IMR-90 (cell line): ENCODE measurements at regions not wholly inside any gene's neighbourhood (a gene's known extent, or its start where the extent isn't known, plus 50 kb on each side); places are given as distances from the start of the nearest gene placed in this dataset.
A peak's percentile ranks its signal among the peaks of the same experiment; 100 is the strongest.

ENCODE experiments used
- ATAC-seq: fragments of 200-7000 bp; cut with Tn5 transposase; 2 replicates; pipeline ENCODE4 v1.9.1; 2020; ENCODE audit warnings: low read depth, mild to moderate bottlenecking, moderate library complexity
- BruUV-seq: library from RNA; stranded (reverse); fragments of 400-500 nt; replicated peaks from 2 replicates; lab custom pipeline; 2021; lab: Mats Ljungman, UMichigan
- CTCF ChIA-PET: fragments of 300-600 bp; formaldehyde crosslinking; extraction: SDS; loops from one replicate; lab custom pipeline; 2021; ENCODE audit warnings: antibody characterized with exemption; lab: Yijun Ruan, JAX
- POLR2A ChIA-PET: fragments of 300-600 bp; sonication (Branson Sonifier 250); formaldehyde crosslinking; loops from one replicate; lab custom pipeline; 2022; ENCODE audit warnings: antibody characterized with exemption; ENCODE audit not compliant: unreplicated experiment; lab: Charles Lee
- DNase-seq: peaks from one replicate; pipeline ENCODE4 v3.0.0; 2013
- H2AFZ ChIP-seq: replicated peaks from 2 replicates; pipeline ENCODE3; 2013; ENCODE audit warnings: low read length, mild to moderate bottlenecking; ENCODE audit not compliant: poor library complexity
- H2AK5ac ChIP-seq: 2 replicates; pipeline ENCODE4 v1.6.1; 2013; ENCODE audit warnings: low read depth, low read length, inconsistent platforms
- H2AK9ac ChIP-seq: replicated peaks from 2 replicates; pipeline ENCODE3; 2013; ENCODE audit warnings: mild to moderate bottlenecking, low read depth, low read length, moderate library complexity; ENCODE audit not compliant: poor library complexity
- H2BK120ac ChIP-seq: 2 replicates; pipeline ENCODE4 v1.6.1; 2013; ENCODE audit warnings: low read depth, low read length, inconsistent platforms
- H2BK15ac ChIP-seq: 3 replicates; pipeline ENCODE4 v1.6.1; 2013; ENCODE audit warnings: low read depth, low read length, inconsistent platforms
- H2BK20ac ChIP-seq: 2 replicates; pipeline ENCODE4 v1.6.1; 2013; ENCODE audit warnings: low read depth, mild to moderate bottlenecking, inconsistent platforms, low read length, moderate library complexity
- H2BK5ac ChIP-seq: 2 replicates; pipeline ENCODE4 v1.6.1; 2013; ENCODE audit warnings: mild to moderate bottlenecking, low read depth, low read length, inconsistent platforms; ENCODE audit not compliant: poor library complexity, severe bottlenecking
- H3K14ac ChIP-seq: replicated peaks from 2 replicates; pipeline ENCODE4 v1.6.1; 2013; ENCODE audit warnings: low read depth, low read length, inconsistent platforms
- H3K18ac ChIP-seq: 2 replicates; pipeline ENCODE4 v1.6.1; 2013; ENCODE audit warnings: low read depth, low read length, control low read depth
- H3K23ac ChIP-seq: 2 replicates; pipeline ENCODE4 v1.6.1; 2013; ENCODE audit warnings: low read depth, low read length, inconsistent platforms
- H3K27ac ChIP-seq: 2 replicates; pipeline ENCODE4 v1.5.1; 2013; ENCODE audit warnings: mild to moderate bottlenecking, control low read depth, low read length; ENCODE audit not compliant: insufficient read depth
- H3K27me3 ChIP-seq: 2 replicates; pipeline ENCODE4 v1.6.1; 2013; ENCODE audit warnings: low read length; ENCODE audit not compliant: control insufficient read depth, insufficient read depth
- H3K36me3 ChIP-seq: 2 replicates; pipeline ENCODE4 v1.6.1; 2013; ENCODE audit warnings: low read length, mixed read lengths; ENCODE audit not compliant: control insufficient read depth, insufficient read depth
- H3K4ac ChIP-seq: 2 replicates; pipeline ENCODE4 v1.6.1; 2013; ENCODE audit warnings: low read depth, low read length, inconsistent platforms
- H3K4me1 ChIP-seq: 2 replicates; pipeline ENCODE4 v1.6.1; 2013; ENCODE audit warnings: low read length, mixed read lengths; ENCODE audit not compliant: control insufficient read depth, insufficient read depth
- H3K4me2 ChIP-seq: 2 replicates; pipeline ENCODE4 v1.6.1; 2013; ENCODE audit warnings: low read depth, mild to moderate bottlenecking, control low read depth, low read length, moderate library complexity
- H3K4me3 ChIP-seq: 2 replicates; pipeline ENCODE4 v1.5.1; 2013; ENCODE audit warnings: low read depth, mild to moderate bottlenecking, control low read depth, low read length, moderate library complexity; ENCODE audit not compliant: insufficient read depth
- H3K56ac ChIP-seq: 2 replicates; pipeline ENCODE4 v1.6.1; 2013; ENCODE audit warnings: low read length, inconsistent platforms; ENCODE audit not compliant: insufficient read depth; ENCODE audit errors: extremely low read depth
- H3K79me1 ChIP-seq, 2 experiments: 2 replicates each; pipeline ENCODE4 v1.6.1; 2013; ENCODE audit warnings: low read length in 2 of 2, inconsistent platforms in 1 of 2, low read depth in 1 of 2
- H3K9ac ChIP-seq: 2 replicates; pipeline ENCODE4 v1.6.1; 2013; ENCODE audit warnings: low read depth, low read length, control low read depth
- H3K9me1 ChIP-seq: 2 replicates; pipeline ENCODE4 v1.6.1; 2013; ENCODE audit warnings: low read length, inconsistent platforms; ENCODE audit not compliant: insufficient read depth
- H3K9me3 ChIP-seq: 2 replicates; pipeline ENCODE4 v1.6.1; 2013; ENCODE audit warnings: low read length; ENCODE audit not compliant: control insufficient read depth, insufficient read depth
- H4K20me1 ChIP-seq: 2 replicates; pipeline ENCODE4 v1.6.1; 2013; ENCODE audit warnings: low read length, inconsistent platforms; ENCODE audit not compliant: insufficient read depth
- H4K5ac ChIP-seq: 2 replicates; pipeline ENCODE4 v1.6.1; 2013; ENCODE audit warnings: mild to moderate bottlenecking, low read depth, low read length, control low read depth
- H4K8ac ChIP-seq, 2 experiments: 2 replicates each; pipeline ENCODE4 v1.6.1; 2013; ENCODE audit warnings: low read depth in 2 of 2, low read length in 2 of 2, control low read depth in 1 of 2, inconsistent platforms in 1 of 2
- H4K91ac ChIP-seq: 2 replicates; pipeline ENCODE4 v1.6.1; 2013; ENCODE audit warnings: low read depth, low read length, inconsistent platforms; ENCODE audit not compliant: insufficient read depth
- CEBPB ChIP-seq: IDR thresholded peaks from 2 replicates; pipeline ENCODE4 v1.6.1; 2012; ENCODE audit warnings: low read depth, low read length, improper control_type of control experiment
- NFE2L2 ChIP-seq: fragments of 150-350 bp; IDR thresholded peaks from 2 replicates; pipeline ENCODE4 v1.6.1; 2016; ENCODE audit warnings: low read depth, mild to moderate bottlenecking, low read length
- RFX5 ChIP-seq: IDR thresholded peaks from 2 replicates; pipeline ENCODE4 v1.8.0; 2012; ENCODE audit warnings: low read depth, mild to moderate bottlenecking, low read length, moderate library complexity
- SMC3 ChIP-seq: fragments of 150-350 bp; IDR thresholded peaks from 2 replicates; pipeline ENCODE4 v1.6.1; 2016; ENCODE audit warnings: low read depth, mild to moderate bottlenecking, antibody characterized with exemption, low read length, moderate library complexity
- WGBS, 2 experiments: methylation state at CpG; one replicate each; pipeline versions ENCODE4 v1.1.5 to v1.1.7; 2013; ENCODE audit warnings: missing lambda C conversion rate in 2 of 2; ENCODE audit not compliant: insufficient read length in 1 of 2; ENCODE audit errors: extremely low coverage in 2 of 2; 5-methylcytosine and 5-hydroxymethylcytosine counted together
- dilution Hi-C: fragments of 300-500 bp; cut with HindIII; formaldehyde crosslinking; loops from one replicate; pipeline ENCODE4 v1.14.3; 2018; ENCODE audit warnings: low sequenced_read_pairs; ENCODE audit not compliant: unreplicated experiment
- in situ Hi-C: fragments of 300-500 bp; cut with MboI; formaldehyde crosslinking; loops from 3 replicates; pipeline ENCODE4 v1.14.3; 2019; ENCODE audit warnings: low sequenced_read_pairs, inconsistent platforms, mixed read lengths
- intact Hi-C: fragments of 100-400 bp; cut with micrococcal nuclease; formaldehyde crosslinking; loops from 2 replicates; pipeline ENCODE4 v1.10.0; 2022

DNA sequence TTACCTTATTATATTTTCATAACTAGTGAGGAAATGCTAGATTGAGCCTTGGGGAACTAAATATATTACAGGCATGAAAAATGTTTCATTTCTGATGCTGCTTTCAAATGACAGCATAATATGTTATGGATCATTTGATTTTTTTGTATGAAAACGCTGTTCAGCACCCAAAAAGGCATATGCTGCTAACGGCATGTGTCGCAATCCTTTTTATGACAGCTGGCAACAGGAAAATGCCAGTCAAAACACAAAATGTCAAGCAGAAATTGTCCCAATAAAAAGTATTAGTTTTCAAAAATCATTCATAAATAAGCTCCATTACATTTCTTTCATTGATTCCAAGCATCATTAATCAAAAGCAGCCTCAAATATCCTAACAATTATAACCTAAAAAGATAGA is 1244.5 kb downstream of the PCDH7 start:
- in situ Hi-C loops = no loop called here
- POLR2A ChIA-PET = no interaction called here

More for the DNA sequence above, 1244.5 kb downstream of the PCDH7 start:
- H3K79me1 ChIP-seq = no peaks in the 10 kb centered on the region
- H3K4me1 ChIP-seq = no peaks in the 10 kb centered on the region
- DNase-seq = no peak
- H4K5ac ChIP-seq = no peak overlapping the region
- ATAC-seq = no peak
- no peak overlapping the region for H4K8ac ChIP-seq
- no peak overlapping the region for H2BK15ac ChIP-seq
- H3K9me3 ChIP-seq = peaks cover 4% of the 10 kb centered on the region; the same call in 1 of the 2 replicates
- H3K9me1 ChIP-seq = no peaks in the 10 kb centered on the region
- no peaks in the 10 kb centered on the region for H4K20me1 ChIP-seq
- no peak overlapping the region for H2BK5ac ChIP-seq
- no peak overlapping the region for H3K4me2 ChIP-seq
- H4K91ac ChIP-seq = no peak overlapping the region
- H3K36me3 ChIP-seq = no peaks in the 10 kb centered on the region
- no TSS peak for BruUV-seq
- H2BK120ac ChIP-seq = no peak overlapping the region
- no peak overlapping the region for H3K18ac ChIP-seq
- TF ChIP-seq SMC3 = no peak
- peak; percentile 72 for TF ChIP-seq CEBPB
- TF ChIP-seq NFE2L2 = no peak
- TF ChIP-seq RFX5 = no peak
- H2BK20ac ChIP-seq = no peak overlapping the region
- no peak overlapping the region for H3K14ac ChIP-seq
- no peak overlapping the region for H3K56ac ChIP-seq
- no peaks in the 10 kb centered on the region for H3K27me3 ChIP-seq
- CTCF ChIA-PET = no interaction called here
- no peak overlapping the region for H3K4ac ChIP-seq
- no peak overlapping the region for H3K27ac ChIP-seq
- dilution Hi-C loops (no loop called here), intact Hi-C loops (no loop called here)
- no peak overlapping the region for H3K4me3 ChIP-seq
- no peak overlapping the region for H3K23ac ChIP-seq
- no CpG with 5 or more reads among the region's 3 CpGs for WGBS, 2 experiments
- H2AFZ ChIP-seq = no peak overlapping the region
- H2AK5ac ChIP-seq = no peak overlapping the region
- no peak overlapping the region for H3K9ac ChIP-seq
- H2AK9ac ChIP-seq = no peak overlapping the region
